HUES6 (cell line): ENCODE measurements at regions not wholly inside any gene's neighbourhood (a gene's known extent, or its start where the extent isn't known, plus 50 kb on each side); places are given as distances from the start of the nearest gene placed in this dataset.
"Not testable (repeated sequence)": the region's sequence is repeated elsewhere in the genome, so short reads cannot be mapped to it uniquely, and the experiment has no call there.

ENCODE experiments used
- H3K27ac ChIP-seq: 2 replicates; pipeline ENCODE4 v1.7.0; 2013; ENCODE audit warnings: low read depth, mild to moderate bottlenecking, low read length, inconsistent platforms
- H3K27me3 ChIP-seq: 2 replicates; pipeline ENCODE4 v1.6.1; 2013; ENCODE audit warnings: low read length; ENCODE audit not compliant: control insufficient read depth, insufficient read depth
- H3K36me3 ChIP-seq: 2 replicates; pipeline ENCODE4 v1.6.1; 2013; ENCODE audit warnings: low read length; ENCODE audit not compliant: control insufficient read depth, insufficient read depth
- H3K4me1 ChIP-seq: 2 replicates; pipeline ENCODE4 v1.6.1; 2013; ENCODE audit warnings: low read length; ENCODE audit not compliant: control insufficient read depth, insufficient read depth
- H3K4me3 ChIP-seq: 2 replicates; pipeline ENCODE4 v1.5.1; 2013; ENCODE audit warnings: low read depth, low read length
- H3K9ac ChIP-seq: one replicate; pipeline ENCODE4 v1.6.1; 2013; ENCODE audit warnings: mild to moderate bottlenecking, low read length
- H3K9me3 ChIP-seq: 2 replicates; pipeline ENCODE4 v1.6.1; 2013; ENCODE audit warnings: low read depth, low read length; ENCODE audit not compliant: control insufficient read depth, insufficient read depth

DNA sequence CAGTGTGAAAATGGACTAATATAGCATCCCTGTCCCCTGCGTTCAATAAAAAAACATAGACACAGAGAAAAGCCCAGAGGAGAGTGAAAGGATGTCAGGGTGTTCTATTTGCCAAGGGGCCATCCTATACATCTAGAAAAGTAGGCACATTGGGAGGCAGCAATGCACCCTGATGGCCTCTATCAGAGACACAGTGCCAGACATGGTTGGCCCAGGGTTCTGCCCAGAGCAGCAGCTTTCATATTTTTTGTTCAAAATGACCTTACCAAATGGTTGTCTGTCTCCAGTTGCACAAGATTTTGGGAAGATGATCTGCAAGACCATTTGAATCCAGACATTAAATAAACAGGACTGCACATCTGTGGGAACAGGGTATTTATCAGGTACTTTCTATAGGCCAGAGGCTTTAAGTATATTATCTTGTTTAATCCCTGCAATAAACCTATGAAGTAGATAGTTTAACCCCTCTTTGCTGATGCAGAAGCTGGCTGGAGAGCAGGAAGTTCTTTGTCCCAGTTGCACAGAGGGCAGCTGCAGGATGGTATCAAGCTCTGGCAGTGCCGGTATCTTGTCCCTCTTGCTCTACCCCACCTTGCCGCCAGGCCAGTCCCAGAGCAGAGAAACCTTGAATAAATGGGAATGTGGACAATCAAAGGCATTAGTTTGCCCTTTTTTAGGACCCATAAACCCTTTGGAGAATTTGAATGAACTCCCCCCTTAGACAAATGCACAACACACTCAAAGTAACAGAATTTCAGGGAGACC lies 171.8 kb upstream of the PWP1 start:
- Histone ChIP-seq H3K4me3 (no peak overlapping the region), H3K9me3 (peaks cover under 1% of the 10 kb centered on the region; the same call in 1 of the 2 replicates), H3K9ac (no peak overlapping the region), H3K36me3 (no peaks in the 10 kb centered on the region), H3K4me1 (peaks cover 7% of the 10 kb centered on the region; the same call in 1 of the 2 replicates), H3K27ac (no peak overlapping the region), H3K27me3 (no peaks in the 10 kb centered on the region; the same call in 1 of the 2 replicates)

DNA sequence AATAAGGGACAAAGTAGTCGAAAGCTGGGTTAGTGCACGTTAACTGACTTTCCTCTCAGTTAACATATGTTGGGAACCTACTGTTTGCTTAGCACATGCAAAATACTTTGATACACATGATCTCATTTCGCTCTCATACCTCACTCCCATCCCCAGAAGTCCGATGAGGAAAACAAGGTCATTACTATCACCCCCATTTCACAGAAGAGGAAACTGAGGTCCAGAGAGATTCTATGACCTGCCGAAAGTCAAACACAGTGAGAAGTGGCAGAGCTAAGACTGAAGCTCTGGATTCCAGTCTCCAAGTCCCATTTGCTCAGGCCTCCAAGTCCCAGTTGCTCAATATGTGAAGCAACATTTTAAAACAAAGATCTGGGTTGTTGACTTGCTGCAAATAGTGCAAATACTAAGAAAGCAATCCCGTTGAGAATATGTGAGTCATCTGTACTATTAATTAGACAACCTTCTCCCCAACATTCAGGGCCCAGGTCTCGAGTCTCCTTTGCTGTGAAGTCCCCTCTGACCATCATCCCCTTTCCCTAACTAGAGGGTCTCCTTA lies 170.6 kb upstream of the PWP1 start:
- Histone ChIP-seq H3K27me3 (no peaks in the 10 kb centered on the region; the same call in 1 of the 2 replicates), H3K4me3 (no peak overlapping the region), H3K9me3 (peaks cover 3% of the 10 kb centered on the region; the same call in 1 of the 2 replicates), H3K9ac (no peak overlapping the region), H3K27ac (no peak overlapping the region), H3K4me1 (peaks cover 7% of the 10 kb centered on the region; the same call in 1 of the 2 replicates), H3K36me3 (no peaks in the 10 kb centered on the region)

DNA sequence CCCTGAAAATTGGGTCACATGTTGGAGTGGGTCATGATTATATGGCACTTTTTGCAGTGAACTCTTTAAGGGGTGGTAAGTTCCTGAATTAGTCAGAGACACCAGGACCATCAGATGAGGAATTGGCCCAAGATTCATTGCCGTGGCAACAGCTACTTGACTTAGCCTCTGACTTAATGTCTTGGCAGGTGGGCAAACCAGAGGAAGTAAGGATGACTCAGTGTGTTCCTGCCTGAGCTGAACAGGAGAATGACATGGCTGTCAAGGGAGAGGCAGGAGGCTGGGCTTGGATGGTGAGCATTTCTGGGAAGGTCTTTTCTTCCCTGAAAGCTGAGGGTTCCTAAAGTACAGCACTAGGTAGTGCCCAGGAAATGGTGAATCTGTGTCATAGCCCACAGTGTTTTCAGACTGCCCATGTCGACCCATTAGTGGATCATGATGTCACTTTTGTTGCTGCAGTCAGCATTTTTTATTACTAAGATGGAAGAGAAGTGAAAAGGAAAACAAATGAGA lies 170.1 kb upstream of the PWP1 start:
- Histone ChIP-seq H3K4me1 (peaks cover 7% of the 10 kb centered on the region; the same call in 1 of the 2 replicates), H3K27ac (no peak overlapping the region), H3K9ac (no peak overlapping the region), H3K36me3 (no peaks in the 10 kb centered on the region), H3K27me3 (no peaks in the 10 kb centered on the region), H3K9me3 (peaks cover 3% of the 10 kb centered on the region; the same call in 1 of the 2 replicates), H3K4me3 (no peak overlapping the region)

DNA sequence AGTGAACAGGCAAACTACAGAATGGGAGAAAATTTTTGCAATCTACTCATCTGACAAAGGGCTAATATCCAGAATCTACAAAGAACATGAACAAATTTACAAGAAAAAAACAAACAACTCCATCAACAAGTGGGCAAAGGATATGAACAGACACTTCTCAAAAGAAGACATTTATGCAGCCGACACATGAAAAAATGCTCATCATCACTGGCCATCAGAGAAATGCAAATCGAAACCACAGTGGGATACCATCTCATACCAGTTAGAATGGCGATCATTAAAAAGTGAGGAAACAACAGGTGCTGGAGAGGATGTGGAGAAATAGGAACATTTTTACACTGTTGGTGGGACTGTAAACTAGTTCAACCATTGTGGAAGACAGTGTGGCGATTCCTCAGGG lies 167.8 kb upstream of the PWP1 start:
- not testable (repeated sequence) for H3K9me3 ChIP-seq, H3K9ac ChIP-seq, H3K4me3 ChIP-seq, H3K4me1 ChIP-seq, H3K27me3 ChIP-seq, H3K36me3 ChIP-seq, H3K27ac ChIP-seq

DNA sequence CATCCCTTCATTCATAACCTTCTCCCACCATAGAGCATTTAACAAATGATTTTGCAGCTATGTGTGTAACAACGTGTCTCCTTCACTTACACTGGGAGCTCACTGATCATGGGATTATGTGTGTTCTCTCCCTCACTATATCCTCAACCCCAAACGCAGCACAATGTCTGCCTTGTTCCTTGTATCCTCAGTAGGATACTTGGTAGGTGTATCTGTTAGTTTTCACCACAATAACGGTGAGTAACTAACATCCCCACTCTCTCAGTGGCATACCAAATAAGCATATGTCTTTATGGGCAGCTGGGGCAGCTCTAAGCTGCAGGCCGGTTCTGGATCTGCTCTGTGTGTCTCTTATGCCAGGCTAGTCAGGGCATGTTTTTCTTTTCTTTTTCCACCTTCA lies 166.7 kb upstream of the PWP1 start:
- H3K9me3 ChIP-seq = peaks cover 7% of the 10 kb centered on the region; the same call in 1 of the 2 replicates
- peaks cover 7% of the 10 kb centered on the region; the same call in 1 of the 2 replicates for H3K4me1 ChIP-seq
- no peak overlapping the region for H3K9ac ChIP-seq
- no peak overlapping the region for H3K4me3 ChIP-seq
- H3K27me3 ChIP-seq = no peaks in the 10 kb centered on the region
- no peak overlapping the region for H3K27ac ChIP-seq
- no peaks in the 10 kb centered on the region for H3K36me3 ChIP-seq

DNA sequence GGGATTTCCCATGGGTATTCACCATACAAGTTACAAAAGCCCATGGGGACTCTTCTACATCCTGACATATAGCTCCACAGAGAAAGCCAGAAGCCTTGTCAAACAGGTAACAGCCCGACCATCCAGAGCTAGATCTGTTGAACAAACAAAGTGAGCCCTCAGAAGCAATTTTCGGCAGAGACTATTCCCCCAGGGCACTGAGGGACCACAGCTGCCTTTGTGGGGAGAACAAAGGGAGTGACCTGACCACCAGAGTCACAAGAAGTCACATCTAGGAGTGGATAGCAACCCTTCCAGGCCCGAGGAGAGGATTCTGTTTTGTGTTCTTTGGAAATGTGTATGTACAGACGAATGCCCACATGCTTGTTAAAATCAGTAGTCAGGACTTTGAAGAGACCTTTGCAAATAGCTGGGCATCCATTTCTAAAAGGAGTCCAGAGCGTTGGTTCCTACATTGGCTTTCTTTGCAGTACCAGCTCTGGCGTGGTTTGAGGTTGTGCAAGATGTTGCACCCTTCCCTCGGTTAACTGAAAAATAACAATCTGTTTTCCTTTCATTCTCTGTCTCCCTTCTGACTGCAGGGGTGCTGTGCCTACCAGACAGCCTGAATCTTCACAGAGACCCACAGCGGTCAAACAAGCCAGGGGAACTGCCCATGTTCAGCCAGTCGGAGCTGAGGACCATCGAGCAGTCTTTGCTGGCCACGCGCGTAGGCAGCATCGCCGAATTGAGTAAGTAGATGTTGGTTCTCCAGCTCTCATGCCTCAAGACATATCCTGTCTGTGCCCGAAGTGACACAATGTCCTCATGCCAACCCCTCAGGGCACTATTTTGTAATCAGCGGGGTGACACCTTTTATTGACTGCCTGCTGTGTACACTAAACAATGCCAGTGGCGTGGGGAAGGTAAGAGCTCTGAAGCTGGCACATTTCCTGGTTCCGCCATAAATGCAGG lies 165.4 kb upstream of the PWP1 start:
- no peak overlapping the region for H3K4me3 ChIP-seq
- no peaks in the 10 kb centered on the region for H3K27me3 ChIP-seq
- H3K9me3 ChIP-seq = peaks cover 7% of the 10 kb centered on the region; the same call in 1 of the 2 replicates
- H3K4me1 ChIP-seq = peaks cover 6% of the 10 kb centered on the region; the same call in 1 of the 2 replicates
- H3K27ac ChIP-seq = no peak overlapping the region
- H3K36me3 ChIP-seq = no peaks in the 10 kb centered on the region
- H3K9ac ChIP-seq = no peak overlapping the region

DNA sequence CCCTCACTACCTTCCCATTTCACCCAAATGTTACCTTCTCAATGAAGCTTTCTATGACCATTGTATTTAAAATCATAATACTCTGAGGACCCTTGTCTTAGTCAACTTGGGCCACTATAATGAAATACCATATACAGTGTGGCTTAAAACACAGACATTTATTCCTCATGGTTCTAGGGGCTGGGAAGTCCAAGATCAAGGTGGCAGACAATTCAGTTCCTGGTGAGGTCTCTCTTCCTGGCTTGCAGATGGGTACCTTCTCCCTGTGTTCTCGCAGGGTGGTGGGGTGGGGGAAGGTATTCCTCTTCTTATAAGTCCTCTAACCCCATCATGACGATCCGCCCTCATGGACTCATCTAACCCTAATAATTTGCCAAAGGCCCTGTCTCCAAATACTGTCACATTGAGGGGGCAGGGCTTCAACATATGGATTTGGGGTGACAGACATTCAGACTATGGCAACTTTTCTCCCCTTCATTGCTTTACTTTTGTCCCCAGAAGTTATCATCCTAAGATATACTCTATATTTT lies 163.7 kb upstream of the PWP1 start:
- H3K4me1 ChIP-seq = no peaks in the 10 kb centered on the region
- H3K27me3 ChIP-seq = no peaks in the 10 kb centered on the region
- peaks cover 7% of the 10 kb centered on the region; the same call in 1 of the 2 replicates for H3K9me3 ChIP-seq
- H3K27ac ChIP-seq = no peak overlapping the region
- H3K9ac ChIP-seq = no peak overlapping the region
- no peak overlapping the region for H3K4me3 ChIP-seq
- no peaks in the 10 kb centered on the region for H3K36me3 ChIP-seq

DNA sequence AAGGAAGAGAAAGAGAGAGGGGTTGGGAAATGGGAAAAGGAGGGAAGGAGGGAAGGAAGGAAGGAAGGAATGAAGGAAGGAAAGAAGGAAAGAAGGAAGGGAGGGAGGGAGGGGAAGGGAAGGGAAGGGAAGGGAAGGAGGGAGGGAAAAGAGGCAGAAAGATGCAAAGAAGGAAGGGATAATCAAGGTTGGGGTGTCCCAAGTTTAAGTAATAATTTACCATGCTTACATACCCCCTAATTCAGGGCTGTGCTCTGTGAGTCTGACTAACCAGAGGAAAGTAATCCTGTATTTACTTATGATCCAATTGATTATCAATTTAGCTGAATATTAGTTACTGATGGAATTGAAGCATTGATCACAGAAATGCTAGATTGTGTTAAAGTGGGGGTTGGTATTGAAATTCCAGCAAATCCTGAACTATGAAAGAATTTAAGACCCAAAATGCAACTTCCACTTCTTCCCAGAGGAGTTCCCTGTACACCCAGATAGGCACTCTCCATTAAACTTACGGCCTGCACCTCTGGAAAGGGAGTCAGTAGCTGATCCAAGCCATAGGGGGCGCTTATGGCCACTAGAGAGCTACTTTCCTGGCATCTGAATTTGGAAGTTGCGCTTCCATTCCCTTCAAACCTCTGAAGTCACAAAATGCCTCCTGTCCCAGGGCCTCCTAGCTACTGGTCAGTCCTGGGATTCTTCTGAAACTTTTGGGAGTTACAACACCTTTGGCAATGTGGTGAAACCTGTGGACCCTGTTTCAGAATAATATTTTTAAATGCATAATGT lies 162.7 kb upstream of the PWP1 start:
- Histone ChIP-seq H3K4me1 (no peaks in the 10 kb centered on the region), H3K27me3 (no peaks in the 10 kb centered on the region), H3K9me3 (peaks cover 7% of the 10 kb centered on the region; the same call in 1 of the 2 replicates), H3K36me3 (no peaks in the 10 kb centered on the region), H3K9ac (no peak overlapping the region), H3K4me3 (no peak overlapping the region), H3K27ac (no peak overlapping the region)

DNA sequence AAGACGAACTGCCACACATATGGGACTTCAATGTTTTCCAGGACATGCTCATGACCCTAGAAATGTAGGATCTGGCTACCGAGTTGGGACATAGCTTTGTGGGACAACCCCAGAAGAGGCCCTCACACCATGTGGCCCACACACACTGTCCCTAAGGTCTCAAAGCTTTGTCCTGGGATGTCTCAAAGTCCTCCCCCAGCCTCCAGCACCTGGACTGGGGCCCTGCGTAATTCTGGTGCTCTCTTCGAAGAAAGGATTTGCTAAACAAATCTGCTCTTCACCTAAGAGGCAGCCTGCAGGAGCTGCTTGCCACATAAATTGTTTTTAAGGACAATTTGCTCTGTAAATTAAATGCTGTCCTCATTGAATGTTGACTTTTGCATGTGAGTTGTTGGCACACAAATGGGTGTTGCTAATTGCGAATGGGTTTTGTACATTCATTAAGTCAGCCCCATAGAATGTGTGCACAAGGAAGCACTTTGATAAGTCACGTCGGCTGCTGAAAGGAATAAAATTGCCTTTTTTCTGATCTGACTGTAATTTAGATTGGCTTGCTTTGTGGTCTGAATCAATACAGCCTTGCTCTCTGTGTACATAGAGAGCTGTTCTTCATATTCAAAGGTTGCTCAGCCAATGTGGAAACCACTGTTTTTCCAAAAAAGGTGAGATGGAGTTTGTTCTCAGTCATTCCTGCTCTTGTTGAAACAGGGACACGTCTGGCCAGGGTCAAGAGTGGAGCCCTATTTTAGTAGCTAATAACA lies 161.6 kb upstream of the PWP1 start:
- Histone ChIP-seq H3K27me3 (no peaks in the 10 kb centered on the region), H3K4me3 (no peak overlapping the region), H3K4me1 (no peaks in the 10 kb centered on the region), H3K9ac (no peak overlapping the region), H3K9me3 (peaks cover 5% of the 10 kb centered on the region; the same call in 1 of the 2 replicates), H3K36me3 (no peaks in the 10 kb centered on the region), H3K27ac (no peak overlapping the region)
